ENCODE measurements at regions not wholly inside any gene's neighbourhood (a gene's known extent, or its start where the extent isn't known, plus 50 kb on each side); places are given as distances from the start of the nearest gene placed in this dataset.
"Not testable (repeated sequence)": the region's sequence is repeated elsewhere in the genome, so short reads cannot be mapped to it uniquely, and the experiment has no call there.

DNA sequence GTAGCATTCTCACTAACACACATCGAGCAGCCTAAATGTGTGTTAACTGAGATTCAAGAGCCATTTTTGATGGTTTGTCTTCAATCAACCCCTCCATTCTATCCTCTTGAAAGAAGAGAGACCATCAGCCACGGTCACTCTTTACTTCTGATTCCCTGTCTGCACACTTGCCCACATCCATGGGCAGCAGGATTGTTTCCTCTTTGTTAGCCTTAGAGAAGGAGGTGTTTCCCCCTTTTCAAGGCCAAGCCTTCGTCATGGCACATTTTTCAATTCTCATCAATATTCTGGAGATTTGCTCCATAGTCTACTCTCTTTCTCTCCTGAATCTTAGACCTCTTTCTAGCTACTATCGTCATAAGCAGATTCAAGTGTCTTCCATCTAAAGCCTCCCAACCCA lies 522.4 kb upstream of the NAALADL2 start:
- DNase-seq (ENCODE audit: low spot score): no peak

- DNase-seq (ENCODE audit: low spot score): no peak
These were observed 521.9 kb upstream of the NAALADL2 start for GRCh38 chr3:174337227-174337626.

DNA sequence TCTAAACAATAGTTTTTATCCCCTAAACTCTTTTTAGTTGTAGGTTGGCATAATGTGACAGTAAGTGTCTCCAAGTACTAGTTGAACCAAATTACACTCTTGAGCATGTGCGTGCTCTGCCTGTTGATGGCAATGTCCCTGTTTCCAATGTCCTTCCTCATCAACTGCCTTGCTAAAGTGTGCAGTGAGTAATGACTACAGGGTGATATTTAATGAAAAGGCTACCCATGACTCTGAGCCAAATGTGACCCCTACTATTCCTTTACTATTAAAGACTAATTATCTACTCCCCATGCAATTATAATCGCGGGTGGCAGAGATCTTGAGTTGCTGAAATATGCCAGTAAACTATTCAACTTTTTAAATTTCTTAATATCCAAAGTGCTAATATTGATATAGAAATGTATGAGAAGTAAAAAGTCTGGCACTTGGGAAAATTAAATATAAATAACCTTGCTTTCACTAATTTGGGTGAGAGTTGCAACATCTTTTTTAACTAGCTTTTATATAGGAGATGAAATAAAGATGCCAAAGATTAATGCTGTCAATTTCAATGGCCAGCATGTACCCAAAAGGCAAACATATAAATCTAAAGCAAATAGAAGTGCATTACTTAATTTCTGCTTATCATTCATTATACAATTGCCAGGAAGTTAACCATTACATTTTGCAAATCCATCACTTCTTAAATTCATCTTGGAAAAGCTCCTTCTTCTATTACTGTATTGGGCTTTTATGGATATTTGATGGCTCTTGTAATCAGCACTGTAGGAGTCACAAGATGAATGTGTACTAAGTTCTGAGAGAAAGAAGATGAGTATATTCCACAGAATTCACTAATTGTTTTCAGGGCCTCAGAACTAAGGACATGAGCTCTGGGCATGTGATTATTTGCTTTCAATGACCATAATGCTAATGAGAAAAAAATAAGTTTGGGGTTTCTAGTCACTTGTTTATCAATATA lies 518.2 kb upstream of the NAALADL2 start:
- DNase-seq (ENCODE audit: low spot score): no peak

- no peak for DNase-seq (ENCODE audit: low spot score)
These were observed 517.0 kb upstream of the NAALADL2 start for GRCh38 chr3:174342171-174342570.

DNA sequence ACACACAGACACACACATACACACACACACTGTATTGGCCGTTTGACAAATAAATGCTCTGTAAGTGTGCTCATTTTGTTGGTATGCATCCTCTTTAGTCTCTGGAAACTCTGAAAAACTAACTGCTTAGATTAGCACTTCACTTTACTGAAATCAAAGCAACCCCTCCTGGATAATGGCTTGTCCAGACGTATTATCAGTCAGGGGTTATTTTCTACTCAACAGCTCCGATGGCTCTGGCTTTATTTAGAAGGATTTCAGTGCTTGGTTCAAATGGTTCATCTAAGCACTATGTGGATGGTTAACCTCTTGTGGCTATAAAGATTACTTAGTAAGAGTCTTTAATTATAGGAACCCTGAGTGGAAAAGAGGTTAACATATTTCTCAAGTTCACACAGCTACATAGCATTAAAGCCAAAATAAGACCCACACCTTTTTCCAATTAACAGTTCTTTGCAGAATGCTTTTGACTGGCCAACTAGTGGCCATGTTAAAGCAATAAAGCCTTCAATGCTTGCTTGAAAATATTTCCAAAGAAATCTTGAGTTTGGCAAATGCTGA lies 516.1 kb upstream of the NAALADL2 start:
- DNase-seq (ENCODE audit: low spot score): no peak

- no peak for DNase-seq (ENCODE audit: low spot score)
These were observed 513.0 kb upstream of the NAALADL2 start for GRCh38 chr3:174346141-174346540.

DNA sequence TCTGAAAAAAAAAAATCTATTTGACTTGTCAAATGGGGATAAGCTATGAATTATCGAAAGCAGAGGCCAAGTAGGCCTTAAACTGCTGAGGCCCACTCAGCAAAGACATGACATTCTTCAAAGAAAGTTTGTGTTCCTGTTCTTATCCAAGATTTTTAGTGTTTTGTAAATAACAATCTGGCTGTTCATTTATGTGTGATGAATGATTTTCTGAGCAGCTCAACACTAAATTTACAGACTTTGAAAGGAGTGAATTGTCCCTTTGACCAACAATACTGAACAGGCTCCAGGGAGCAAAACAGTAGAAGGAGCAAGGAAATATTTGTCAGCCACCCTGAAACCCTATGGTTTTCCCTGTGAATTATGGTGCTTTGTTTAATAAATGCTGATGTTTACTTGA lies 512.6 kb upstream of the NAALADL2 start:
- DNase-seq (ENCODE audit: low spot score): no peak

GRCh38 chr3:174347474-174348138 lies 511.5 kb upstream of the NAALADL2 start:
- no peak for DNase-seq (ENCODE audit: low spot score)

DNA sequence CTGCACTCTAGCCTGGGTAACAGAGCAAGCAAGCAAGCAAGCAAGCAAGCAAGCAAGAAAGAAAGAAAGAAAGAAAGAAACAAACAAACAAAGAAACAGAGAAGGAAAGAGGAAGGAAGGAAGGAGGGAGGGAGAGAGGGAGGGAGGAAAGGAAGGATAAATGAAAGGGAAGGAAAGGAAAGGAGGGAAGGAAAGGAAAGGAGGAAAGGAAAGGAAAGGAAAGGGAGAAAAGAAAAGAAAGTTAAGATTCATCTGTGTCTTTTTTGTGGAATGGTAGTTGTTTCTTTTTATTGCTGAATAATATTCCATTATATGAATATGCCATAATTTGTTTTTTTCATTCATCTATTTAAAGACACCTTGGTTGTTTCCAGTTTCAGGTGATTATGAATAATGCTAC lies 506.9 kb upstream of the NAALADL2 start:
- no peak for DNase-seq (ENCODE audit: low spot score)

DNA sequence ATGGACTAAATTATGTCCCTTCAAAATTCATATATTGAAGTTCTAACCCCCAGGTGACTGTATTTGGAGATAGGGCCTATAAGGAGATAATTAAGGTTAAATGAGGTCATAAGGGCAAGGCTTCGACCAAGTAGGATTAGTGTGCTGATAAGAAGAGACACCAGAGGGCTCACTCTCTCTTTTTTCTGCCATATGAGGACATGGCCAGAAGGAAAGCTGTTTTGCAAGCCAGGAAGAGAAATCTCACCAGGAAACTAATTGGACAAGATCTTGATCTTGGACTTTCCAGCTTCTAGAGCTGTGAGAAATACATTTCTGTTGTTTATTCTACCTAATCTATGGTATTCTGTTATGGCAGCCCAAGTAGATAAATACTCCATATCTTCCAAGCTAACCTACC lies 503.6 kb upstream of the NAALADL2 start:
- peak; percentile 67 for DNase-seq (ENCODE audit: low spot score)

GRCh38 chr3:174356596-174356995 lies 502.5 kb upstream of the NAALADL2 start:
- no peak for DNase-seq (ENCODE audit: low spot score)

DNA sequence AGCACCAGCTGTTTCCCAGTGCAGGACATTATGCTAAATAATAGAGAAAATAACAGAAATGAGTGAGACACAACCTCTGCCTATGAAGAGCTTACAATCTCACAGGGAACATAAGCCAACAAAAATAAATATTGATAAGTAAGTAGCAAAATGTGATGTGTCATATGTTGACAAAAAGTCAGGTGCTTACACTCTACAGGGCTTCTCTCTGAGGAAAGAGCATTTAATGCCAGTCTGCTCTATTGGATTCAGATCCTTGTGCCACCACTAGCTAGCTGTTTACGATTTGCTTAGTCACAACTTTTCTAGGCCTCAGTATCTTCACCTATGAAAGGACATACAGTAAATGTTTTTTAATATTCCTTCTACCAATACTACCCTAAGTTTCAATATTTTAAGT lies 500.9 kb upstream of the NAALADL2 start:
- peak; percentile 30 for DNase-seq (ENCODE audit: low spot score)

- no peak for DNase-seq (ENCODE audit: low spot score)
These were observed 496.6 kb upstream of the NAALADL2 start for GRCh38 chr3:174362556-174362955.

GRCh38 chr3:174363256-174363655 lies 495.9 kb upstream of the NAALADL2 start:
- no peak for DNase-seq (ENCODE audit: low spot score)

- DNase-seq (ENCODE audit: low spot score): no peak
These were observed 493.3 kb upstream of the NAALADL2 start for GRCh38 chr3:174365796-174366195.

- not testable (repeated sequence) for DNase-seq (ENCODE audit: low spot score)
These were observed 492.2 kb upstream of the NAALADL2 start for GRCh38 chr3:174366904-174367303.

- DNase-seq (ENCODE audit: low spot score): no peak
These were observed 482.8 kb upstream of the NAALADL2 start for GRCh38 chr3:174376346-174376745.

- DNase-seq (ENCODE audit: low spot score): no peak
These were observed 482.0 kb upstream of the NAALADL2 start for GRCh38 chr3:174377096-174377495.

DNA sequence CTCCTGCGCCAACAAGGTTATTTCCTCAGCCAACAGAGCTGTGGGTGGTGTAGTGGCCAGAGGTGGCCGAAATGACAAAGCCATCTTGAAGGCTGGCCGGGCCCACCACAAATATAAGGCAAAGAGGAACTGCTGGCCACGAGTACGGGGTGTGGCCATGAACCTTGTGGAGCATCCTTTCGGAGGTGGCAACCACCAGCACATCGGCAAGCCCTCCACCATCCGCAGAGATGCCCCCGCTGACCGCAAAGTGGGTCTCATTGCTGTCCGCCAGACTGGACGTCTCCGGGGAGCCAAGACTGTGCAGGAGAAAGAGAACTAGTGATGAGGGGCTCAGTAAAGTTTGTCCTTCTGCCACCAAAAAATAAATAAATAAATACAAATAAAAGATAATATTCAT lies 481.4 kb upstream of the NAALADL2 start:
- DNase-seq (ENCODE audit: low spot score): no peak

DNA sequence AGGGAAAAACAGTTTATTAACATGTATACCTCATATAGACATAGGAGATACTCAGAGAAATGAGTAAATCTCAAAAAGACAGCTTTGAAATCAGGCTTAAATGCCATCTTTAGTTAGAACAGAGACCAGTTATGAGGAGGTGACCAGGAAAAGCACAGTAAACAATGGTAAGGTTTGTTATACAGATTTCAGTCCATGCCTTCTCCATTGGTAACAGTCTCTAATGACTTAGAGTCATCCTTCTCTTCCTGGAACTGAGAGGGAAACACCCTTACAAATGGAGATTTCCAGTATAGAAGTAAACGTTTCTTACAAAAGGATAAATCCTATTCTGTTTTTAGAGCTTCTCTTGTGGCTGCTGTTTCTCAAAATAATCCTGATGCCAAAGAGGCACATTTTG lies 476.3 kb upstream of the NAALADL2 start:
- DNase-seq (ENCODE audit: low spot score): no peak

- DNase-seq (ENCODE audit: low spot score): no peak
These were observed 471.4 kb upstream of the NAALADL2 start for GRCh38 chr3:174387736-174388135.

GRCh38 chr3:174397848-174398247 lies 461.3 kb upstream of the NAALADL2 start:
- peak; percentile 28 for DNase-seq (ENCODE audit: low spot score)

DNA sequence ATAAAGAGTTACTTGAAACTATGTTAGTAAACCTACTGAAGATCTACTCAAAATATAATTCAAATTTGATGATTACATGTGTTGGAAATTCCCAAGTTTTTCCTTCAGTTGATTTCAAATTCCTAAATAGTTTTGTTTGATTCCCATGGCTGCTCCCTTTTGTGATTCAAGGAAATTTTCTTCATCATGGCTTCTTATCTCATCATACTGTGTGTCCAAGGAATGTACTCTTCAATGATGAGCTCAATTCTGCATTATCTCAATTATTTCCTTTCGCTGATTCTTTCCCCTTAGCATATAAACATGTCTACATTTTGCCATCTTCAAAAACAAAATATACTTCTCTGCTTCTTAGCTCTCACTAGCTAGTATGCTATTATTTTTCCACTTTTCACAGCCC lies 460.4 kb upstream of the NAALADL2 start:
- no peak for DNase-seq (ENCODE audit: low spot score)
